GM10266 (cell line): ENCODE measurements at regions not wholly inside any gene's neighbourhood (a gene's known extent, or its start where the extent isn't known, plus 50 kb on each side); places are given as distances from the start of the nearest gene placed in this dataset.

Experiments used
- DNase-seq: peaks from one replicate; pipeline ENCODE4 v3.0.0; 2012; ENCODE audit errors: extremely low spot score
- TF ChIP-seq, protein P1 (sequence below): IDR thresholded peaks from 2 replicates; pipeline ENCODE4 v1.5.1; 2012; ENCODE audit warnings: mild to moderate bottlenecking, low read depth; ENCODE audit not compliant: control insufficient read depth, insufficient read depth; ENCODE audit errors: missing control alignments

DNA sequence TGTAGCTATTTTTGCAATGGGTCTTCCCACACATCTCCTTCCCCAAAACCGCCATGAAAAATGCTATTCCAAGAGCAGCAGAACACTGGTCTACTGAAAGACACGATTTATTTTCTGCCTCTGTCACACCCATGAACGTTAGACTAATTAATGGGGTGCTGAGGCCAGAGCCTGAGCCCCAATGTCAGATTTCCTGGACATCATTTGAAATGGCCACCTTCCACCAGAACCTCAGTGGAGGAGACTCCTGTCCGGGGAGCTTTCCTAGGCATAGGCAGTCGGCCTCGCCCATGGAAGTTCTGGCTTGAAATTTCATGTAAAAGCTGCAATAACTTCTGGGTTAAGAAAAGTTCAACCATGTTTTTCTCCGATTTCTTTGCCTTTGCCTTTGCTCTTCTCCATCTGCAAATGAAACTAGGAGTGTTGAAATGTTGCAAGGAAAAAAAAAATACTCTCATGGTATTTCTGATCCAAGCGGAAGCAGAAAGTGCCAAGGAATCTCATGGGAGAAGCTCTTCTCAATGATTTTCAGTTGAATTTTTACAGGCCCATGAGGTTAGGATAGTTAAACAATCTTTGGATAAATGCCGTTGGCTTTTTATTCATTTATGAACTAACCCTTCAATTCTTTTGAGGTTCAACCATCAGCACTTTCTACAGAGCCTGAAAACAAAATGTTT is 570.8 kb upstream of the MGMT start:
- TF ChIP-seq, protein P1, sequence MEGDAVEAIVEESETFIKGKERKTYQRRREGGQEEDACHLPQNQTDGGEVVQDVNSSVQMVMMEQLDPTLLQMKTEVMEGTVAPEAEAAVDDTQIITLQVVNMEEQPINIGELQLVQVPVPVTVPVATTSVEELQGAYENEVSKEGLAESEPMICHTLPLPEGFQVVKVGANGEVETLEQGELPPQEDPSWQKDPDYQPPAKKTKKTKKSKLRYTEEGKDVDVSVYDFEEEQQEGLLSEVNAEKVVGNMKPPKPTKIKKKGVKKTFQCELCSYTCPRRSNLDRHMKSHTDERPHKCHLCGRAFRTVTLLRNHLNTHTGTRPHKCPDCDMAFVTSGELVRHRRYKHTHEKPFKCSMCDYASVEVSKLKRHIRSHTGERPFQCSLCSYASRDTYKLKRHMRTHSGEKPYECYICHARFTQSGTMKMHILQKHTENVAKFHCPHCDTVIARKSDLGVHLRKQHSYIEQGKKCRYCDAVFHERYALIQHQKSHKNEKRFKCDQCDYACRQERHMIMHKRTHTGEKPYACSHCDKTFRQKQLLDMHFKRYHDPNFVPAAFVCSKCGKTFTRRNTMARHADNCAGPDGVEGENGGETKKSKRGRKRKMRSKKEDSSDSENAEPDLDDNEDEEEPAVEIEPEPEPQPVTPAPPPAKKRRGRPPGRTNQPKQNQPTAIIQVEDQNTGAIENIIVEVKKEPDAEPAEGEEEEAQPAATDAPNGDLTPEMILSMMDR: no peak
- DNase-seq: no peak

DNA sequence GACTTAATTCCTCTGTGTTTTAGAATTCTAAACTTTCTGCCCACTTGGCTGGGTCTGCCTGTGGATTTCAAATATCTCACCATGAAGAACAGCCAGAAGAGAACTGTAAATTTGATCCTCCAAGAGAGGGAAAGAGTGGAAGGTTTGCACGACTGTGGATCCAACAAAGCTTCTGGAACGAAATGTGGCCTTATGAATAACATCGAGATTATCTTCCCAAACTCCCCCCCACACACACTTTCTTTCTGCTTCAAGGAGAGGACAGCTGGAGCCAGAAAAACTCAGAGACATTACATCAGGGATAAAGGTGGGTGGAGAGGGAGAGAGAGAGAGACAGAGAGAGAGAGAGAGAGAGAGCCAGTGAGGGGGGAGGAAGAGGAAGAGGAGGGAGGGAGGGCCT is 570.1 kb upstream of the MGMT start:
- TF ChIP-seq, protein P1: no peak
- no peak for DNase-seq

DNA sequence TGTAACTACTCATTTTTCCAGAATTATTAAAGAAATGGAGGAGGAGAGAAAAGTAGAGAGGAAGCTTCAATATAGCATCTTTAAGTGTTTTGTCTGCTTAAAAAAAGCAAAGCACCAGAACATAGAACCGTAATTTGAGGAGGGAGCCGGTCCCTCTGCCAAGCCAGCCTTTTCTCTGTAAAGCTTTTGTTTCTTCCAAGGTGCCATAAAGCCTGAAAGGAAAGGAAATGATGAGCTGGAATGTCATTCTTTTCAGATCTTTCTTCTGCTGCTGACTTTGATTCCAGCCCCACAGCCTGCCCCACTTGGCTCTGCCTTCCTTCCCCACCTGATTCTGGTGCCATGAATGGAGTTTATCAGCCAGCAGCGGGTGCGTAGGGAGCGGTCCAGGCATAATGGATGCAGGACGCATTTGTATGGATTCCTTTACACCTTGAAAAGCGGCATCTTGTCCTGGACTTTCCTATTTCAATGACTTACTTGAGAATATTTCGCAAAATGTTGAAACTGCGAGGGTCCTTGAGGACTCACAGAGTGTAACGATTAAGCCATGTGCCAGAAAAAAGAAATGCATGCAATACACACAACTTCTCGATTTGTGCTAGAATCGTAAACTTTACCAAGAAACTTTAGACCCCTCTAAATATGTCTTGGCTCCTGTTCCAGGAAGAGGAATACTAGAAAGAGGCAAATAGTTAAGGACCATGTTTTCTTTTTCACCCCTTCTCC is 569.5 kb upstream of the MGMT start:
- TF ChIP-seq, protein P1: no peak
- no peak for DNase-seq

DNA sequence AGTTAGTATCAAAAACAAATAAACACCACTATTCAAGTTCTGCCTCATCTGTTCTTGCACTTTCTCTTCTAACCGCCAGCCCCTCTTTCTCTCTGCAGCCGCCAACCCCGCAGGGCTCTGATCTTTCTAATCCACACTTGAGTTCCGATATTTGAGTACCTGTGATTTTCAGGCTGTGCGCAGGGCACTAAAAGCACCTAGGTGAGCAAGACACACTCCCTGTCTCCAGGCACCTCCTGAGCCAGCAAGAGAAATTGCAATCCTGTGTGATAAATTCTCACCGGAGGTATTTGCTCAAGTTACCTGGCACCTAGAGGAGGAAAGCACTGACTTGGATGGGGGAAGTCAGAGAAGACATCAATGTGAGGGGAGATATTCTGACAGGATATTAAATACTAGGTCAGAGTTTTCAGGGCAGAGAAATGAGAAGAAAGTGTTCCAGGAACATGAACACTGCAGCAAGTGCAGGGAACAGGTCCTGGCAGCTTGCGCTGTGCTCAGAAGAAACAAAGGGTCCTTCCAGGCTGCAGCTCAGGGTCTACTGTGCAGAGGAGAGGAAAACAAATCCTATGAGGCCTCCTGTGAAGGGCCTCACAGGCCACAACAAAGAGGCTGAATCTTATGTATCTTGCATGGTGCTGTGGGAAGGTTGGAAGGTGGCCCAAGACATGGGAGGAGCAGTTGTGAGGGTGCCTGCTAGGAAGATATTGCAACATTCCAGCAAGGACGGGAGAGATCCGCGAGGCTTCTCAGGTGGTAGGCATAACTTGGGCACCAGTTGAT is 568.7 kb upstream of the MGMT start:
- DNase-seq: no peak

DNA sequence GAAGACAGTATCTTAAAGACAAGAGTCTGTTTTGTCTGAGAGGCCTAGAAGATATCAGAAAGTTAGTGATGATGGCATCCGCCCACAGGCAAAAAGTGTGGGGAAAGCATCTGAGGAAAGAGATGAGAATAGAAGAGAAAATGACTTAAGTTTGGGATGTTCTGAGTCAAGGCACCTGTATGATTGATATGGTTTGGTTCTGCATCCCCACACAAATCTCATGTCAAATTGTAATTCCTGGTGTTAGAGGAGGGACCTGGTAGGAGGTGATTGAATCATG is 568.2 kb upstream of the MGMT start:
- DNase-seq: no peak
- TF ChIP-seq, protein P1: no peak

More for the DNA sequence above, 568.7 kb upstream of the MGMT start:
- TF ChIP-seq, protein P1: no peak

DNA sequence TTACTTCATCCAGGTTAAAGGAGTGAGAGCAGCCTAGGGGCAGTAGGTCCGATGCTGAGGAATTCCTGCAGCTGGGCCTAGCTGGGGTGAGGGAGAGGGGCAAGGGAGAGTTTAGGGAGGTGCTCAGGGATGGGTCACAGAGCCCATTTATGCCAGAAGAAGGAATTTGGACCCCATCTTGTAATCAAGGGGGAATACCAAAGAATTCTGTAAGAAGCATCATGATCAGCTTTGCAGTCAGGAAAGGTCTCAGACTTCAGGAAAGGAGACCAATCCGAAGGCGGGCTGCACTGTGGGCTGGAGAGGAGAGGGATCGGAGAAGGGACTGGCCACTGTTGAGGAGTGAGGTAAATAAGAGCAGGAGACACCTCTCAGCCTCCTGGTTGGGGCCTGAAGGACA is 566.6 kb upstream of the MGMT start:
- DNase-seq: no peak
- TF ChIP-seq, protein P1: no peak

DNA sequence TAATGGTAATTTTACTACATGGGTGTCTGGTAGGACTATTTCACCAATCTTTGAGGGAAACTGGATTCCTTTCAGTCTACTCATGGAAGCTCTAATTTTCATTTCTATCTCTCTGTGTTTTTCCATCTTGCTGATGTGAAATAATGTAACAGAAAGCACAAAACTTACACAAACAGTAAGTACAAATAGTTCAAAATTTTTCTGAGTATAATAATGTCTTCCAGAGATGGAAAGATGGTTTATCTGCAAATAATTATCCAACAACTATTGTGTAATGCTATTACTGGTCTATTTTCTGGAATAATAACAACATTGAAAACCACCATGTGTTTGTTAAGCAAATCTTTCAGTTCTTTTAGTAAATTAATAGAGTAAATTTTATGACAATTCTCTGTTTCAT is 565.8 kb upstream of the MGMT start:
- TF ChIP-seq, protein P1: no peak

More for the DNA sequence above, 565.8 kb upstream of the MGMT start:
- DNase-seq: no peak
